ENCODE measurements at regions not wholly inside any gene's neighbourhood (a gene's known extent, or its start where the extent isn't known, plus 50 kb on each side); places are given as distances from the start of the nearest gene placed in this dataset.

- TF ChIP-seq EZH2 (IDR thresholded peaks at IDR 0.05) (no peak), POLR2AphosphoS5 (IDR thresholded peaks at IDR 0.05; ENCODE audit: borderline replicate concordance, low read depth, low read length) (no peak)
These were observed 218.6 kb upstream of the GK2 start for GRCh38 chr4:79626611-79627010.

Data from SK-N-MC (cell line).